ENCODE measurements at regions not wholly inside any gene's neighbourhood (a gene's known extent, or its start where the extent isn't known, plus 50 kb on each side); places are given as distances from the start of the nearest gene placed in this dataset.

GRCh38 chr18:46222710-46223360 lies 118.7 kb downstream of the HAUS1 start:
- TF ChIP-seq, protein P1, sequence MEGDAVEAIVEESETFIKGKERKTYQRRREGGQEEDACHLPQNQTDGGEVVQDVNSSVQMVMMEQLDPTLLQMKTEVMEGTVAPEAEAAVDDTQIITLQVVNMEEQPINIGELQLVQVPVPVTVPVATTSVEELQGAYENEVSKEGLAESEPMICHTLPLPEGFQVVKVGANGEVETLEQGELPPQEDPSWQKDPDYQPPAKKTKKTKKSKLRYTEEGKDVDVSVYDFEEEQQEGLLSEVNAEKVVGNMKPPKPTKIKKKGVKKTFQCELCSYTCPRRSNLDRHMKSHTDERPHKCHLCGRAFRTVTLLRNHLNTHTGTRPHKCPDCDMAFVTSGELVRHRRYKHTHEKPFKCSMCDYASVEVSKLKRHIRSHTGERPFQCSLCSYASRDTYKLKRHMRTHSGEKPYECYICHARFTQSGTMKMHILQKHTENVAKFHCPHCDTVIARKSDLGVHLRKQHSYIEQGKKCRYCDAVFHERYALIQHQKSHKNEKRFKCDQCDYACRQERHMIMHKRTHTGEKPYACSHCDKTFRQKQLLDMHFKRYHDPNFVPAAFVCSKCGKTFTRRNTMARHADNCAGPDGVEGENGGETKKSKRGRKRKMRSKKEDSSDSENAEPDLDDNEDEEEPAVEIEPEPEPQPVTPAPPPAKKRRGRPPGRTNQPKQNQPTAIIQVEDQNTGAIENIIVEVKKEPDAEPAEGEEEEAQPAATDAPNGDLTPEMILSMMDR (conservative IDR thresholded peaks at IDR 0.05) = no peak
- TF ChIP-seq EZH2 (IDR thresholded peaks at IDR 0.05; ENCODE audit: low read depth) = no peak
